ENCODE measurements at regions not wholly inside any gene's neighbourhood (a gene's known extent, or its start where the extent isn't known, plus 50 kb on each side); places are given as distances from the start of the nearest gene placed in this dataset.

- no peak for TF ChIP-seq POLR2A (IDR thresholded peaks at IDR 0.05)
- TF ChIP-seq CTCF (IDR thresholded peaks at IDR 0.05) = no peak
Observed at GRCh38 chr17:70324031-70324430, 154.7 kb downstream of the KCNJ2 start.
